DOHH2 (cell line): ENCODE measurements at regions not wholly inside any gene's neighbourhood (a gene's known extent, or its start where the extent isn't known, plus 50 kb on each side); places are given as distances from the start of the nearest gene placed in this dataset.

Experiments
- H3F3A ChIP-seq: fragments of 200-600 bp; sonication (generic), shearing (Covaris generic); 2 replicates; pipeline ENCODE4 v1.6.0; 2016; ENCODE audit warnings: antibody characterized with exemption, mild to moderate bottlenecking; ENCODE audit not compliant: control insufficient read depth, insufficient read depth
- H3K27ac ChIP-seq: fragments of 200-600 bp; sonication (generic); 2 replicates; pipeline ENCODE4 v1.5.1; 2014; ENCODE audit warnings: low read depth, mild to moderate bottlenecking, low read length, moderate library complexity
- H3K27me3 ChIP-seq: fragments of 200-600 bp; sonication (generic); 2 replicates; pipeline ENCODE4 v1.6.1; 2014; ENCODE audit warnings: mild to moderate bottlenecking, low read length, mixed read lengths; ENCODE audit not compliant: control insufficient read depth
- H3K36me3 ChIP-seq: fragments of 200-600 bp; sonication (generic); 2 replicates; pipeline ENCODE4 v1.6.1; 2014; ENCODE audit warnings: mild to moderate bottlenecking, low read length, moderate library complexity, mixed read lengths; ENCODE audit not compliant: control insufficient read depth
- H3K4me1 ChIP-seq: fragments of 200-600 bp; sonication (generic); 2 replicates; pipeline ENCODE4 v1.6.1; 2014; ENCODE audit warnings: mild to moderate bottlenecking, low read length, mixed read lengths; ENCODE audit not compliant: control insufficient read depth
- H3K4me2 ChIP-seq: fragments of 200-600 bp; sonication (generic); 2 replicates; pipeline ENCODE4 v1.6.0; 2014; ENCODE audit warnings: mild to moderate bottlenecking, low read length, moderate library complexity
- H3K4me3 ChIP-seq: fragments of 200-600 bp; sonication (generic); 2 replicates; pipeline ENCODE4 v1.5.1; 2014; ENCODE audit warnings: mild to moderate bottlenecking, low read length, mixed read lengths
- H3K79me2 ChIP-seq: fragments of 200-600 bp; sonication (generic); 2 replicates; pipeline ENCODE4 v1.6.1; 2014; ENCODE audit warnings: mild to moderate bottlenecking, low read length, mixed read lengths; ENCODE audit not compliant: control insufficient read depth
- H3K9me2 ChIP-seq: fragments of 200-600 bp; sonication (generic); replicated peaks from 2 replicates; pipeline ENCODE4 v1.6.1; 2014; ENCODE audit warnings: mild to moderate bottlenecking, low read length, mixed read lengths; ENCODE audit not compliant: control insufficient read depth
- H3K9me3 ChIP-seq: fragments of 200-600 bp; sonication (generic); 2 replicates; pipeline ENCODE4 v1.6.1; 2014; ENCODE audit warnings: antibody characterized with exemption, low read length, mixed read lengths; ENCODE audit not compliant: control insufficient read depth, insufficient read depth
- H4K20me1 ChIP-seq: fragments of 200-600 bp; sonication (generic); 2 replicates; pipeline ENCODE4 v1.6.0; 2014; ENCODE audit warnings: low read depth, mild to moderate bottlenecking, antibody characterized with exemption, low read length, moderate library complexity; ENCODE audit not compliant: control insufficient read depth, insufficient read depth
- CTCF ChIP-seq: fragments of 200-600 bp; sonication (generic); IDR thresholded peaks from one replicate; pipeline ENCODE4 v1.5.1; 2014; ENCODE audit warnings: antibody characterized with exemption, mild to moderate bottlenecking, low read depth, low read length; ENCODE audit not compliant: poor library complexity, severe bottlenecking
- EZH2phosphoT487 ChIP-seq: fragments of 200-600 bp; sonication (generic); IDR thresholded peaks from 2 replicates; pipeline ENCODE4 v1.6.1; 2017; ENCODE audit warnings: borderline replicate concordance, mild to moderate bottlenecking, antibody characterized with exemption, low read length, moderate library complexity, mixed read lengths

- Histone ChIP-seq H3K79me2 (no peaks in the 10 kb centered on the region), H3K9me2 (no peaks in the 10 kb centered on the region), H3F3A (no peaks in the 10 kb centered on the region), H3K27me3 (peaks cover 4% of the 10 kb centered on the region; the same call in 1 of the 2 replicates), H3K36me3 (no peaks in the 10 kb centered on the region), H3K9me3 (no peaks in the 10 kb centered on the region), H3K27ac (no peak overlapping the region), H3K4me2 (no peak overlapping the region), H3K4me3 (no peak overlapping the region), H3K4me1 (no peaks in the 10 kb centered on the region), H4K20me1 (no peaks in the 10 kb centered on the region)
- TF ChIP-seq EZH2phosphoT487 = no peak
- no peak for TF ChIP-seq CTCF
Observed at GRCh38 chr13:106680796-106681472, 113.0 kb upstream of the ARGLU1 start.

GRCh38 chr13:106678646-106679418 is 110.9 kb upstream of the ARGLU1 start:
- Histone ChIP-seq H4K20me1 (no peaks in the 10 kb centered on the region), H3K27me3 (no peaks in the 10 kb centered on the region), H3K9me2 (no peaks in the 10 kb centered on the region), H3K4me2 (no peak overlapping the region), H3K27ac (no peak overlapping the region), H3F3A (no peaks in the 10 kb centered on the region), H3K9me3 (no peaks in the 10 kb centered on the region), H3K4me1 (no peaks in the 10 kb centered on the region), H3K4me3 (no peak overlapping the region), H3K79me2 (no peaks in the 10 kb centered on the region), H3K36me3 (no peaks in the 10 kb centered on the region)
- TF ChIP-seq CTCF = no peak
- TF ChIP-seq EZH2phosphoT487 = no peak

DNA sequence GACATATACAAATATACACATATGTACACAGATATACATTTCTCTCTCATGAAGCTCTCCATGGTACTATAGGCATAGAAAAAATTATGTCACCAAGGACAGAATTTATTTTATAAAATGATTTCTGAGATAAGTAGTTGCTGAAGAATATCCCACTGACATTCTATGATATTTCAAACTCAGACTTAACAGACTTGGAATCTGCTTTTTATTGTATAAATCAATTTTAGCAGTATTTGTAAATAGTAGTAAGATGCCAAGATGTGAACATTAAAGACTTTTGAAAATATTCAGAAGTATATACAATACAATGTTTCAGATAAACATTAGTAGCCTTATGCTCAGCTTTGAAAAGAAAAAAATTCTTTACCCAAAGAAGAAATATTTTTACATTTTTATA is 107.4 kb upstream of the ARGLU1 start:
- no peaks in the 10 kb centered on the region for H3F3A ChIP-seq
- H4K20me1 ChIP-seq = no peaks in the 10 kb centered on the region
- H3K9me2 ChIP-seq = no peaks in the 10 kb centered on the region
- no peaks in the 10 kb centered on the region for H3K27me3 ChIP-seq
- no peak overlapping the region for H3K4me2 ChIP-seq
- H3K9me3 ChIP-seq = no peaks in the 10 kb centered on the region
- TF ChIP-seq EZH2phosphoT487 (no peak), CTCF (no peak)
- no peaks in the 10 kb centered on the region for H3K79me2 ChIP-seq
- no peak overlapping the region for H3K4me3 ChIP-seq
- H3K27ac ChIP-seq = no peak overlapping the region
- H3K4me1 ChIP-seq = no peaks in the 10 kb centered on the region
- H3K36me3 ChIP-seq = no peaks in the 10 kb centered on the region
